NCI-H1930 (cell line): ENCODE measurements at regions not wholly inside any gene's neighbourhood (a gene's known extent, or its start where the extent isn't known, plus 50 kb on each side); places are given as distances from the start of the nearest gene placed in this dataset.
"Not testable (repeated sequence)": the region's sequence is repeated elsewhere in the genome, so short reads cannot be mapped to it uniquely, and the experiment has no call there.

Experiments
- DNase-seq, 2 experiments: peaks; one replicate each; lab custom pipeline; 2025; lab: John Stamatoyannopoulos, UW

GRCh38 chr1:105373681-105374080 lies 1624.0 kb downstream of the AMY1C start:
- no peak for DNase-seq

GRCh38 chr1:105386489-105386888 lies 1636.8 kb downstream of the AMY1C start:
- no peak for DNase-seq

GRCh38 chr1:105396001-105396400 lies 1646.3 kb downstream of the AMY1C start:
- DNase-seq: no peak

- DNase-seq: no peak
Measured at GRCh38 chr1:105398909-105399308, 1649.2 kb downstream of the AMY1C start.

GRCh38 chr1:105399716-105400115 lies 1650.0 kb downstream of the AMY1C start:
- no peak for DNase-seq

- no peak for DNase-seq
Measured at GRCh38 chr1:105416261-105416660, 1640.2 kb upstream of the PRMT6 start.

GRCh38 chr1:105419030-105419429 lies 1637.4 kb upstream of the PRMT6 start:
- no peak for DNase-seq

- DNase-seq: no peak
Measured at GRCh38 chr1:105427543-105427942, 1628.9 kb upstream of the PRMT6 start.

- no peak for DNase-seq
Measured at GRCh38 chr1:105436589-105437259, 1619.8 kb upstream of the PRMT6 start.

GRCh38 chr1:105437847-105438246 lies 1618.6 kb upstream of the PRMT6 start:
- no peak for DNase-seq

- no peak for DNase-seq
Measured at GRCh38 chr1:105442901-105443300, 1613.6 kb upstream of the PRMT6 start.

GRCh38 chr1:105459759-105460158 lies 1596.7 kb upstream of the PRMT6 start:
- no peak for DNase-seq

GRCh38 chr1:105462308-105462707 lies 1594.2 kb upstream of the PRMT6 start:
- DNase-seq: no peak

GRCh38 chr1:105467549-105467948 lies 1588.9 kb upstream of the PRMT6 start:
- DNase-seq: no peak

GRCh38 chr1:105470541-105470940 lies 1585.9 kb upstream of the PRMT6 start:
- not testable (repeated sequence) for DNase-seq

GRCh38 chr1:105483436-105483835 lies 1573.0 kb upstream of the PRMT6 start:
- DNase-seq: no peak

- no peak for DNase-seq
Measured at GRCh38 chr1:105485207-105485606, 1571.3 kb upstream of the PRMT6 start.

GRCh38 chr1:105492921-105493320 lies 1563.6 kb upstream of the PRMT6 start:
- DNase-seq: no peak

GRCh38 chr1:105516068-105516467 lies 1540.4 kb upstream of the PRMT6 start:
- no peak for DNase-seq

GRCh38 chr1:105533996-105534395 lies 1522.5 kb upstream of the PRMT6 start:
- DNase-seq: no peak

- no peak for DNase-seq
Measured at GRCh38 chr1:105544475-105544874, 1512.0 kb upstream of the PRMT6 start.

GRCh38 chr1:105556266-105556665 lies 1500.2 kb upstream of the PRMT6 start:
- DNase-seq: no peak

GRCh38 chr1:105558023-105558422 lies 1498.5 kb upstream of the PRMT6 start:
- no peak for DNase-seq

GRCh38 chr1:105565006-105565405 lies 1491.5 kb upstream of the PRMT6 start:
- no peak for DNase-seq
